ENCODE measurements at regions not wholly inside any gene's neighbourhood (a gene's known extent, or its start where the extent isn't known, plus 50 kb on each side); places are given as distances from the start of the nearest gene placed in this dataset.
"Not testable (repeated sequence)": the region's sequence is repeated elsewhere in the genome, so short reads cannot be mapped to it uniquely, and the experiment has no call there.

DNA sequence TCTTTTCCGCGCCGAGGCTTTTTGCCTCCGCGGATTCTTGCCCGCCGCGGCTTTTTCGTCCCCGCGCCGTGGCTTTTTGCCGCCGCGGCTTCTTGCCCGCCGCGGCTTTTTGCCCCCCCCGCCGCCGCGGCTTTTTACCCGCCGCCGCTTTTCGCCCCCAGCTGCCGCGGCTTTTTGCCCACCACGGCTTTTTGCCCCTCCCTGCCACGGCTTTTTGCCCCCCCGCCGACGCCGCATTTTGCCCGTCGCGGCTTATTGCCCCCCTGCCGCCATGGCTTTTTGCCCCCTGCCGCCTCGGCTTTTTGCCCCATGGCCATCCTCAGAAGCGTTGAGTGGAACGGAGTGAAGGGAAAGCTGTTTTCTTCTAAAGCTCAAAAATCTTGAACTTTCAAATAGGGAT lies 4955.5 kb upstream of the OR11H1 start:
- not testable (repeated sequence) for TF ChIP-seq CTCF, EP300, POLR2A (IDR thresholded peaks at IDR 0.05)

All from ovary (tissue), 3 donors.